GM18508 (cell line): ENCODE measurements at regions not wholly inside any gene's neighbourhood (a gene's known extent, or its start where the extent isn't known, plus 50 kb on each side); places are given as distances from the start of the nearest gene placed in this dataset.

Experiments used
- ATAC-seq: cut with Tn5 transposase; IDR thresholded peaks from one replicate; pipeline ENCODE4 v1.9.1; 2021; ENCODE audit warnings: moderate number of reproducible peaks; ENCODE audit not compliant: insufficient read depth, unreplicated experiment

GRCh38 chr13:90105849-90106496 is 1241.5 kb upstream of the MIR17HG start:
- no peak for ATAC-seq

DNA sequence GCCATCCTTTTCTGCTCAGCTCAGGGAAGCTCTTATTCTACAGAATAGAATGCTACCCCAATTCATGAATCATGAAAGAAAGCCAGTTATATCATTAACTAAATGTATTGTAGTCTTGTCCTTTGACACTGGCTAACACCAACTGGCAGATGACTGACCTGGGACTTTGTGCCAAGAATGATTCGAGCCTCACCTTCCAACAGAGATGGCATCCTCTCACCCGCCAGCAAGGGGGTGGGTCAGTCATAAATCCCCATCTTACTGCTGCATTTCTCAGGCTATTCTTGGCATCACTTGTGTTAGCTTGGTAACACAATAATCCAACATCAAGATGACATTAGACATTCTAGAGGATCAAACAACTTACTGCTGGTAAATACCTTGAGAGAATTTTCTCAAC is 1239.8 kb upstream of the MIR17HG start:
- no peak for ATAC-seq

DNA sequence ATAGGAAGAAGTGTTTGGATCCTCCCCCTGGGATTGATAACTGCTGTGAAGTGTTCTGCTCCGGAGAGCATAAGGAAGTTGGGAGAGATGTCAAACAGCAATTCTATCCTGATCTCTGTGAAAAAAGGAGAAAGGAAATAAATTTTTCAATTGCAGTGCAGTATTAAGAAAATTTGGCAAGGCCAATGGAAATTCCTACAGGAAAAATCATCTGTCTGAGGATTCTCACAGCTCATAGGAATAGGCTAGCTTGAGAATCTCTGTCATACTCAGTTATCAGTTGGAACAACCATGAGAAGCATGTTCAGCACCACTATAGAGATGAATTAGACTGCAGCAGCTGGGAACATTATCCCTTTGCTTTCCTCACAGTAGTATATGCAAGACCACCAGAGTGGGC is 1238.9 kb upstream of the MIR17HG start:
- ATAC-seq = no peak

DNA sequence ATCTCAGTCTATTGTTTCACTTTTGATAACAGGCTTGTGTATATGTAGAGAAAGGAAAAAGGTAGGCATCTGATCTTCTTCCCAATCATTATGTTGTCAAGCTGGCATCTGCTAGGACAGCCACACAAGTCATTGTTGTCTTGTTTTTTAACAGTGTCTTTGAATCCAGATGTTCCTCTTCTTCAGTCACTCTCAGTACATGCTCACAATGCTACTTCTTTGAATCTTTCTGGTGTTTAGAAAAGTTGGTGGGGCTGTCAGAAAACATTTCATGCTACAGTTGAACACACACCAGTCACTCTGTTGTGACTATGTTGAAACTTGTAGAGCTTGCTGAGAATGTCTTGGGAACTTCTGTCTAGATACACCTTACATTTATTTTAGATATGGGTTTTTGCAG is 1231.4 kb upstream of the MIR17HG start:
- ATAC-seq = no peak

DNA sequence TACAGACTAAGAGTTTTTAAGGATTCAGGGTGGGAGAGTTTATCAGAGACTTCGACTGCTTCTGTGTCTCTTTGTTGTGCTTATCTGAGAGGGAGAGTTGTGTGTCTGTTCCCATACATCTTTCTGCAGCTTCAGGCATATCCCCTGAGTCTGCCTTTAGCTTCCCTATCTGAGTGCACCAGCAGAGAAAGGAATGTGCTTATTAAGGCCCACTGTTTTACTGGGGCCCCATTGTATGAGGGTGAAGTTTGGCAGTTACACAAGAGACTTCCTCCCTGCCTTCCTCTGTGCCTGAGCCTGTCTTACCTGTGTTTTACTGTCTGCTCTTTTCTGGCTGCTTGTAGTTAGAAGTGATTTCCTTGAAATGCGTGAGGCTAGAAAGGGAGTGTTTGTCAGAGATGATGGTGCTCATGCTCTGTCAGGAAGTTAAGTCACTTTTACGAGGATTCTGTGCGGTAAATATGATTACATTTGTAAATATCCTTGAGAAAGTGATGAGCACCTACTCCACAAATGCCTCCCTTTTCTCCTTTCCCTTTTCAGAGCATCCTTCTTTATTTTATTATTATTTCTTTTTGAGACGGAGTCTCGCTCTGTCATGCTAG is 1228.9 kb upstream of the MIR17HG start:
- ATAC-seq = no peak

DNA sequence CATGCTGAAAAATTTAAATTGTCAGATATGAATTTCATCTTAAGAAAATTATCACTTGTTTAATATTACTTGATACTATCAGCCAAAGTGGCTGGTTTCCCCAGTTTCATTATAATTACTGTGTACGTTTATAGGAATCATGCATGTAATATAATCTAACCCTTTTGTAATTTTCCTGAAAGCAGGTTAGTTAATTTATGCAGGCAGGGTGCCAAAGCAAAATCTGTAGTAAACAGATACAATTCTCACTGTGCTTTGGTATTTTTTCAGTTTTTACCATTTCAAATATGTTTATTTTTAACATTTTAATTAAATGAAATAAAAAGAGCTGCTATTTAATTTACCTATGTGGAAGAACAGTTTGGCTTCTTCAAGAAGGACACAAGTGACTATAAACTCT is 1227.5 kb upstream of the MIR17HG start:
- no peak for ATAC-seq

GRCh38 chr13:90121784-90122183 is 1225.7 kb upstream of the MIR17HG start:
- no peak for ATAC-seq

GRCh38 chr13:90122531-90122930 is 1225.0 kb upstream of the MIR17HG start:
- no peak for ATAC-seq

- ATAC-seq = no peak
These were observed 1211.9 kb upstream of the MIR17HG start for GRCh38 chr13:90135558-90135957.

- ATAC-seq = no peak
These were observed 1205.2 kb upstream of the MIR17HG start for GRCh38 chr13:90142251-90142650.

DNA sequence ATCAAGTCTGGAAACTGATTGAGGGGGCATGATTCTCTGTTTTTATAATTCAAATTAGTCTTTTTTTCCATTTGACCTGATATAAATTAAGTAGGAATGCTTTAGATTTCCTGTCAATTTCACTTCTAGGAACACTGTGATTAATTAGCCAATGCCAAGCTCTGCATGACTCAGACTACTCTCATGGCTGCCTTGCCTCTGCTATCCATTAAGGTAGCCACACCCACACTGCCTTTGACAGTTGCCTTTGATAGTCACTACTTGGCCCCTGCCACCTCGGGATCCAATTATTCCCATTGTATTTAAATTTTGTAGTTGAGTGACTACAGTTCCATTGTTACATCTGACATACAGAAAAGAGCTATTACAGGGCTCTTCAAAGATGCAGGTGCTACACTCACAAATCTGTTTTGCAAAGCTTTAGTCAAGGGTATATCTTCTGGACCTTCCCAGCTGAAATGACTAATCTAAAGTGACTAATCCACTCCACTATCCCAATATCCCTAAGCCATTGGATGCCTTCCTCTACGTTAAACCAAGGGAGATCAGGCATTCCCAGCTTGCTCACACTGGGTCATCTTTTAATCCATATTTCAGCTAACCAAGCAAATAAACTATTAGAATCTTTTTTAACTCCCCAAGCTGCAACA is 1193.1 kb upstream of the MIR17HG start:
- ATAC-seq = no peak

DNA sequence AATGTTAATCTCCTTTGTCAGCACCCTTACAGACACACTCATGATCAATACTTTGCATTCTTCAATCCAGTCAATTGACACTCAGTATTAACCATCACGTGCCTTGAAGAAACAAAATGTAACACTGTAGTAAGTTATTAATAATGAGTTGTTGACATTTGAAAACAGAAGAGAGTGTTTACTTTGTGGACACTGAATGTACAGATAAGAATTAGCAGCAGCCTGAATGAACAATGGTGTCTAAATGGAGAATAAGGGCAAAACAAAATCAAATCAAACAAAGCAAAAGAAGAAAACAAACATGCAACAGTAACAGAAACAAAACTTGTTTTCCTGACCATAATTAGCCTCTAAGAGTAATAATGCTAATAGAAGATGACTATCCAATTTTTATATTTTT is 1191.1 kb upstream of the MIR17HG start:
- ATAC-seq = no peak

DNA sequence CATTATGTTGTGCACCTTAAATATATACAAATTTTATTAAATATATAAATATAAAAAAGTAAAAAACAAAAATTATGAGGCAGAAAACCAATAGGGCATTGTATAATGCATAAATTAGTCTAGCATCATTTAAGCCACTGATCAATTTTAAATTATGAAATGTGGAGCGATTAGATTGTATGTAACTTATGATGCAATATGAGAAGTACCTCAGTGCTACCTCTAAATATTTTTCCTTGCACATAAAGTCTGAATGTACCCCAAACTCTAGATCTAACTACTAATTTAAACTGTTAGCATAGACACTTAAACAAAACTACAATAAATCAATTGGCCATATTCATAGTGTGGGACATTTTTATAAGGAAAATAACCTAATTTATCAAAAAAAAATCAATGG is 1178.5 kb upstream of the MIR17HG start:
- no peak for ATAC-seq

DNA sequence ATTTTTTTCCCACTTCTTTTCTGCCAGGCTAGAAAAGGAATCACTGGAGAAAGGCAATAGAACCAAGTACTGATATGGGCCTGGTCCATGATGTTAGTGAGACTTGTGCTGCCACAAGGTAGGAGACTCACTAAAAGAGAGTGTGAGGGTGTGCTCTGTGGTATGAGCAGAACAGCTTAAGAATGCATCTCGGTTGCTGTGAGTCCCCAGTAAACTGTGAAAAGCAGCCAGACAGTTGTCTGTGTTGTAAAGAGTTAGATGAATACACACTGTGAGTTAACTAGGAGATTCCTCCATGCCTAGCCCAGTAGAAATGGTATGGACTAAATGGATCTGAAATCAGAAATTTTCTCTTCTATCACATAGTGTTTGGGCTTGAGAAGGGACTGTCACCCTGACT is 1177.3 kb upstream of the MIR17HG start:
- ATAC-seq = no peak

GRCh38 chr13:90171649-90172048 is 1175.8 kb upstream of the MIR17HG start:
- no peak for ATAC-seq

DNA sequence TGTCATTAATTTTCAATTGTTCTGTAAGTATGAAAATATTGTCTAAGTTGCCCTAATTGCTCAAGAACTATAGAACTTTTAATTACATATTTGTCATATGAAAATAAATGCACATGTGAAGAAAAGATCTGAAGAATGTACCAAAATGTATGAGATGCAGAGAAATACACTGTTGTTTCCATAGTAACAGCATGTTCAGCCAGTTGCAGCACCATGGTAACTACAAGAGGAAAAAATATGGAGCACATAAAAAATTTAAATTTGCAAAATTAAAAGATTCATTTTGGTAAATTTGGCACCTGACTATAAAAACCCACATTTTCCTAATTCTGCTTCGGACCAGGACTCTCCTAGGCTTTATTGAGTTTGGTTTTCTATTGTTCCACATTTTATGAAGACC is 1170.0 kb upstream of the MIR17HG start:
- no peak for ATAC-seq

DNA sequence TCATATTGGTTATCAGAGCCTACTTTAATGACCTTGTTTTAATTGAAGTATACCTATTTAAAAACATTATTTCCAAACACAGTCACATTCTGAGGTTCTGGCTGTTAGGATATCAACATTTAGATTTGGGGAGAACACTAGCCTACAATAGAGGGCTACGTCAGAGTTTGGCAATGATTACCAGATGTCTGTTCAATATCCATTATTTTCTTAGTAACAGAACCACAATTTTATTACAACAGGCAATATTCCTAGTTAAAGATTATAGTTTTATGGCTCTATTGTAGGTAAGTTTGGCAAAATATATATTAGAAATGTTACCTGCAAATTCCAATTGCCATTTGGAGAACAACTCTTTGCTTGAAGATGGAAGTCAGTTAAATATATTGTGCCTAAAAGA is 1163.1 kb upstream of the MIR17HG start:
- no peak for ATAC-seq

- ATAC-seq = no peak
These were observed 1161.8 kb upstream of the MIR17HG start for GRCh38 chr13:90185734-90186133.

DNA sequence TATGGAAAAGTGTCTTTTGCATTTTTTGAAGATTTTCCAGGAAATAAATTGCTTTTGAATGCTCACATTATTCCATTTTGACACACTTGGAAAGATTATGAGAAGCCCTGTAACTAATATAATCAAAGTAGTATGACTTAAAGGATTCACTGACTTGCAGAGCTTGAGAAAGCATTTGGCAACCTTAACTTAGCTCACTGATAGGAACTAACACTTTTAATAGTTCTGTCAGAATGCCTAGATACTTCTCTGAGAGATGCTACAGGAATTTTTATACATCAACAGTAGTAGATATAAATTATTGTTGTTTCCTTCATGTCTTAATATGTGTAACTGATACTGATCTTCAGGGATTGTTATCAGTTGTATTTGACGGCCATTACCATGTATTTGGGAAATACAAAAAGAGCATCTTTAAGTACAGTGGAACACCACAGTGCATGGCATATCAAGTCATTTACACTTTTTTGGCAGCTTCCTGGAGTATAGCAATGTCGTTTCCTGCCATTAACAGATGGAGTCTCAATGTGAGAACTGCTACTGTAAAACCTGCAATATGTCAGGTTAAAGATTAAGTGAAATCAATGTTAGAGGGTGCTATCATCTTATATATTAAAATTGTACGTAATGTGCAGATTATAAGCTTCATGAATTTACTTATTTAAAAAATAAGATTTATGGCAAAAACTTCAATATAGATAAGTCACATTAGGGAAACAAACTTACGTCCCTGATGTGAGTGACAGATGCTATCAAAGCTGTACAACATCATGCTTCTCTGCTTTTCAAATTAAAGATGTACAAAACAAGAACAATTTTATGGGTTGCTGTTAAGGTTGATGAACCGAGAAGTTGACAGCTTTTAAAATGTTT is 1159.8 kb upstream of the MIR17HG start:
- no peak for ATAC-seq

GRCh38 chr13:90188351-90188636 is 1159.2 kb upstream of the MIR17HG start:
- ATAC-seq = no peak

- no peak for ATAC-seq
These were observed 1149.8 kb upstream of the MIR17HG start for GRCh38 chr13:90197722-90198121.
